ENCODE measurements at regions not wholly inside any gene's neighbourhood (a gene's known extent, or its start where the extent isn't known, plus 50 kb on each side); places are given as distances from the start of the nearest gene placed in this dataset.

DNA sequence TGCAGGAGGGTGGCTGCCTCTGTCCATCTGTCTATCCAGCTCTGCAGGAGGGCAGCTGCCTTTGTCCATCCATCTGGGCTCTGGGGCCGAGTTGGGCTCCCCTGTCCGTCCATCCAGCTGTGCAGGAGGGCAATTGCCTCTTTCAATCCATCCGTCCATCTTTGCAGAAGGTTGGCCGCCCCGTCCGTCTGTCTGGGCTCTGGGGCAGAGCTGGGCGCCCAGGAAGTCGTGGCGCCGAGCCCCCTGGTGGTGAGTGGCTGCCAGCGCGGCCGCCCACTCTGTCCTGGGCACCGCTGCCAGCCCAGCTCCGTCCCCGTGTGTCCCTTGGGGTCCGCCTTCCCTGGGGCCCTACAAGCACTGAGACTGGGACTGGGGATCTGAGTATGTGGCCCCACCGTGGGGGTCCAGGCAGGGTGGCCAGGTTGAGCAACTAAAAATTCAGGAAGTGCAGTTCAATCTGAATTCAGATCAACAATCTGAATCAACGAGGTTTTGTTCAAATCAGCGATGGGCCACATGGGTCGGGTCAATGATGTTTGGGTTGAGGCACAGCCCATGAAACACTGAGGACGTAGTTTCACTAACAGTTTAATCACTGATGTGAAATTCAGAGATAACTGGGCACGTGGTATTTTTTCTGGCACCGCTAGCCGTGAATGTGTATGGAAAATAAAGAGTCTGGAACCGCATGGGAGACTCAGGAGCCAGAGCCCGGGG, 99.1 kb upstream of the ACTRT2 start:
- 0 out of 2 replicates have a peak, but pooled peaks cover 6% of the 10 kb centered on the region for H4K20me1 ChIP-seq (ENCODE audit: insufficient read depth)
- no peaks in the 10 kb centered on the region for H3K4me1 ChIP-seq (replicated peaks; ENCODE audit: insufficient read depth)
- ChIA-PET POLR2A (ENCODE audit: unreplicated experiment) (no interaction called here), CTCF (no interaction called here)
- no peaks in the 10 kb centered on the region for H3K9me2 ChIP-seq (ENCODE audit: insufficient read depth)
- no peaks in the 10 kb centered on the region for H3K36me3 ChIP-seq (ENCODE audit: low read depth)
- no peaks in the 10 kb centered on the region for H3F3A ChIP-seq (ENCODE audit: insufficient read depth, low read depth)
- TF ChIP-seq, protein P1, sequence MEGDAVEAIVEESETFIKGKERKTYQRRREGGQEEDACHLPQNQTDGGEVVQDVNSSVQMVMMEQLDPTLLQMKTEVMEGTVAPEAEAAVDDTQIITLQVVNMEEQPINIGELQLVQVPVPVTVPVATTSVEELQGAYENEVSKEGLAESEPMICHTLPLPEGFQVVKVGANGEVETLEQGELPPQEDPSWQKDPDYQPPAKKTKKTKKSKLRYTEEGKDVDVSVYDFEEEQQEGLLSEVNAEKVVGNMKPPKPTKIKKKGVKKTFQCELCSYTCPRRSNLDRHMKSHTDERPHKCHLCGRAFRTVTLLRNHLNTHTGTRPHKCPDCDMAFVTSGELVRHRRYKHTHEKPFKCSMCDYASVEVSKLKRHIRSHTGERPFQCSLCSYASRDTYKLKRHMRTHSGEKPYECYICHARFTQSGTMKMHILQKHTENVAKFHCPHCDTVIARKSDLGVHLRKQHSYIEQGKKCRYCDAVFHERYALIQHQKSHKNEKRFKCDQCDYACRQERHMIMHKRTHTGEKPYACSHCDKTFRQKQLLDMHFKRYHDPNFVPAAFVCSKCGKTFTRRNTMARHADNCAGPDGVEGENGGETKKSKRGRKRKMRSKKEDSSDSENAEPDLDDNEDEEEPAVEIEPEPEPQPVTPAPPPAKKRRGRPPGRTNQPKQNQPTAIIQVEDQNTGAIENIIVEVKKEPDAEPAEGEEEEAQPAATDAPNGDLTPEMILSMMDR (conservative IDR thresholded peaks at IDR 0.05) = peak; percentile 71
- no peak for TF ChIP-seq EZH2 (IDR thresholded peaks at IDR 0.05; ENCODE audit: low read depth)
- no peak overlapping the region for H3K27ac ChIP-seq
- no peak overlapping the region for H3K4me3 ChIP-seq
- no TSS peak for BruUV-seq (replicated peaks)
- peak in 1 of 2 experiments; percentile 5 for DNase-seq
- H3K27me3 ChIP-seq (ENCODE audit: insufficient read depth, low read depth) = peaks cover 98% of the 10 kb centered on the region
- H3K9me3 ChIP-seq (ENCODE audit: insufficient read depth, low read depth) = no peaks in the 10 kb centered on the region
- intact Hi-C loops (cut with micrococcal nuclease; ENCODE audit: unreplicated experiment) = no loop called here
- H3K79me2 ChIP-seq (ENCODE audit: low read depth) = no peaks in the 10 kb centered on the region
- H3K4me2 ChIP-seq = no peak overlapping the region
- H2AFZ ChIP-seq = no peak overlapping the region

DNA sequence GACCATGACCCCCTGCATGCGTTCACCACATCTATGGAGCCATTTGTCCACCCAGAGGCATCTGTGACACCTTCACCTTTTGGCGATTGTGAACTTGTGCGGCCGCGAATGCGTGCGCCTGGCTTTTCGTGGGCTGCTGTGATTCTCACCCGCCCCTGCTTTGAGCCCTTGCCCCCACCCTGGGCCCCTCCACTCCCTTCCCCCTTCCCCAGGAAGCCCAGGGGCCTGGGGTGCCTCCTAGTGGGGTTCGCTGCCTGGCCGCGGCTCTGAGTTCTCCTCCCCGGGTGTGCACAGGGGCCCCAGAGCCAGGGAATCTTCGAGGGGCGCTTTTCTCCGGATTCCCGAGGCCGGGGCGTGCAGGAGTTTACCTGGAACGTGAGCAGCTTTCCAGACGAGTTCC, 97.9 kb upstream of the ACTRT2 start:
- TF ChIP-seq, protein P1 (conservative IDR thresholded peaks at IDR 0.05) = no peak
- no peak for TF ChIP-seq EZH2 (IDR thresholded peaks at IDR 0.05; ENCODE audit: low read depth)
- Histone ChIP-seq H3K79me2 (ENCODE audit: low read depth) (no peaks in the 10 kb centered on the region), H3K36me3 (ENCODE audit: low read depth) (no peaks in the 10 kb centered on the region), H3F3A (ENCODE audit: insufficient read depth, low read depth) (no peaks in the 10 kb centered on the region), H3K4me2 (no peak overlapping the region), H3K9me2 (ENCODE audit: insufficient read depth) (no peaks in the 10 kb centered on the region), H3K9me3 (ENCODE audit: insufficient read depth, low read depth) (no peaks in the 10 kb centered on the region), H3K27ac (no peak overlapping the region), H4K20me1 (ENCODE audit: insufficient read depth) (0 out of 2 replicates have a peak, but pooled peaks cover 6% of the 10 kb centered on the region), H2AFZ (no peak overlapping the region), H3K4me1 (replicated peaks; ENCODE audit: insufficient read depth) (no peaks in the 10 kb centered on the region), H3K27me3 (ENCODE audit: insufficient read depth, low read depth) (peaks cover 98% of the 10 kb centered on the region), H3K4me3 (no peak overlapping the region)
- intact Hi-C loops (cut with micrococcal nuclease; ENCODE audit: unreplicated experiment) = no loop called here
- CTCF ChIA-PET = no interaction called here
- BruUV-seq (replicated peaks) = no TSS peak
- DNase-seq = no peak
- POLR2A ChIA-PET (ENCODE audit: unreplicated experiment) = no interaction called here

DNA sequence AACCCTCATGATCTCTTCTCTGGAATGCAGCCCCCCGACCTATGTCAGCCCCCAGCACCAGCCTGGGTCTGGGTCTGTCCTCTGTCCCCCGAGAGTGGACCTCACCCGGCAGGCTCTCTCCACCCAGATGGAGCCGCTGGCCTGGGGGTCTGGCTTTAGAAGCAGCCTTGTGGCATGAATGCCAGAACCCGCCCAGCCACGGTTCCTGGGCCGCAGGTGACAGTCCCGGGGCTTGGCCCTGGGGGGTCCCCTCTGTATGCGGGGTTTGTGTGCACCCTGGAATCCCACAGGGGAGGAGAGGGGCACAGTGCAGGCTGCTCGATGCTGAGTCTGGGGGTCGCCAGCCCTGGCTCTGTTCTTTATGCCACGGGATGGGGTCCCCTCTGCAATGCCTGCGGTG, 96.0 kb upstream of the ACTRT2 start:
- H3K36me3 ChIP-seq (ENCODE audit: low read depth) = no peaks in the 10 kb centered on the region
- TF ChIP-seq EZH2 (IDR thresholded peaks at IDR 0.05; ENCODE audit: low read depth) = no peak
- TF ChIP-seq, protein P1 (conservative IDR thresholded peaks at IDR 0.05) = no peak
- POLR2A ChIA-PET (ENCODE audit: unreplicated experiment) = no interaction called here
- no peak overlapping the region for H3K27ac ChIP-seq
- H3K9me2 ChIP-seq (ENCODE audit: insufficient read depth) = no peaks in the 10 kb centered on the region
- no peak overlapping the region for H2AFZ ChIP-seq
- CTCF ChIA-PET = no interaction called here
- peaks cover 98% of the 10 kb centered on the region for H3K27me3 ChIP-seq (ENCODE audit: insufficient read depth, low read depth)
- DNase-seq = no peak
- H3K4me3 ChIP-seq = no peak overlapping the region
- no peaks in the 10 kb centered on the region for H3K79me2 ChIP-seq (ENCODE audit: low read depth)
- H3K4me2 ChIP-seq = no peak overlapping the region
- no peaks in the 10 kb centered on the region for H4K20me1 ChIP-seq (ENCODE audit: insufficient read depth)
- no TSS peak for BruUV-seq (replicated peaks)
- H3K9me3 ChIP-seq (ENCODE audit: insufficient read depth, low read depth) = no peaks in the 10 kb centered on the region
- intact Hi-C loops (cut with micrococcal nuclease; ENCODE audit: unreplicated experiment) = no loop called here
- H3F3A ChIP-seq (ENCODE audit: insufficient read depth, low read depth) = no peaks in the 10 kb centered on the region
- no peaks in the 10 kb centered on the region for H3K4me1 ChIP-seq (replicated peaks; ENCODE audit: insufficient read depth)

All from PC-9 (cell line).